ENCODE measurements at regions not wholly inside any gene's neighbourhood (a gene's known extent, or its start where the extent isn't known, plus 50 kb on each side); places are given as distances from the start of the nearest gene placed in this dataset.

- no peak for TF ChIP-seq CTCF (IDR thresholded peaks at IDR 0.05)
- no peak for TF ChIP-seq POLR2AphosphoS5 (IDR thresholded peaks at IDR 0.05)
- no peak for TF ChIP-seq POLR2A (IDR thresholded peaks at IDR 0.05)
Observed at GRCh38 chr1:116257341-116257767, 115.7 kb upstream of the ATP1A1 start.

Measured in breast epithelium (tissue), 3 donors.